ENCODE measurements at regions not wholly inside any gene's neighbourhood (a gene's known extent, or its start where the extent isn't known, plus 50 kb on each side); places are given as distances from the start of the nearest gene placed in this dataset.

DNA sequence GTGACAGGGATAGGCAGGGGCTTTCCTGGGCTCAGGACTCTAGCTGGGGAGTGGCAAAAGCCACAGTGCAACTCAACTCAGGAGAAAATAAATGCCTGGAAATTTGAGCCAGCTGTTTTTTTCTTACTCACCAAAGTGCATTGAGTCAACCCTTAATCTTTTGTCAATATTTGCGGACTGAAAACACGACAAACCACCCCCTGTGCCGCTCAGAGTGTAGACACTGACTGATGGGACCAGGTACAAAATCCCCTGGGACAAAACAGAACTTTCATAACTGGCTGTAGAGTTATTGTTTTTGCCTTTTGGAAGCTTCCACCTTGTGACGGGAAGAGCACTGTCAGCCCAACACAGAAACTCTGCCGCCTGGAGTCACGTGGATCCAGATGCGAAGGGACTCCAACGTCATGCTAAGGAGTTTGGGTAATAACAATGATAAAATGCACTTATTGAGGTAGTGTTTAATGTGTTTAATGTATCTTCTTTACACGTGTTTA, 164.6 kb downstream of the PLPP3 start (continued):
- TF ChIP-seq ATF7-NPFF (CRISPR knock-in tag; IDR thresholded peaks at IDR 0.05; ENCODE audit: low read depth) (no peak), MIXL1 (CRISPR knock-in tag; IDR thresholded peaks at IDR 0.05) (peak; percentile 91), ZFP37 (CRISPR knock-in tag; IDR thresholded peaks at IDR 0.05; ENCODE audit: borderline replicate concordance) (no peak), NFKBIZ (CRISPR knock-in tag; IDR thresholded peaks at IDR 0.05) (peak; percentile 84), SIN3A (IDR thresholded peaks at IDR 0.05; ENCODE audit: borderline replicate concordance, low read depth, low read length) (0 out of 2 replicates have a peak, but pooled peaks have one; percentile 19), ATF7 (IDR thresholded peaks at IDR 0.05) (no peak), ATF7 (CRISPR knock-in tag; IDR thresholded peaks at IDR 0.05) (no peak), POLR2A (IDR thresholded peaks at IDR 0.05; ENCODE audit: insufficient read depth in 1 of 2, low read depth in 2 of 2, low read length in 2 of 2) (no peak), MZF1 (CRISPR knock-in tag; IDR thresholded peaks at IDR 0.05; ENCODE audit: borderline replicate concordance) (no peak), RARA (CRISPR knock-in tag; IDR thresholded peaks at IDR 0.05) (peak; percentile 93), RXRA (CRISPR knock-in tag; IDR thresholded peaks at IDR 0.05) (peak; percentile 73; the same call in 1 of the 2 replicates), ZNF558 (CRISPR knock-in tag; IDR thresholded peaks at IDR 0.05; ENCODE audit: borderline replicate concordance) (no peak)
- TF ChIP-seq, protein P1, sequence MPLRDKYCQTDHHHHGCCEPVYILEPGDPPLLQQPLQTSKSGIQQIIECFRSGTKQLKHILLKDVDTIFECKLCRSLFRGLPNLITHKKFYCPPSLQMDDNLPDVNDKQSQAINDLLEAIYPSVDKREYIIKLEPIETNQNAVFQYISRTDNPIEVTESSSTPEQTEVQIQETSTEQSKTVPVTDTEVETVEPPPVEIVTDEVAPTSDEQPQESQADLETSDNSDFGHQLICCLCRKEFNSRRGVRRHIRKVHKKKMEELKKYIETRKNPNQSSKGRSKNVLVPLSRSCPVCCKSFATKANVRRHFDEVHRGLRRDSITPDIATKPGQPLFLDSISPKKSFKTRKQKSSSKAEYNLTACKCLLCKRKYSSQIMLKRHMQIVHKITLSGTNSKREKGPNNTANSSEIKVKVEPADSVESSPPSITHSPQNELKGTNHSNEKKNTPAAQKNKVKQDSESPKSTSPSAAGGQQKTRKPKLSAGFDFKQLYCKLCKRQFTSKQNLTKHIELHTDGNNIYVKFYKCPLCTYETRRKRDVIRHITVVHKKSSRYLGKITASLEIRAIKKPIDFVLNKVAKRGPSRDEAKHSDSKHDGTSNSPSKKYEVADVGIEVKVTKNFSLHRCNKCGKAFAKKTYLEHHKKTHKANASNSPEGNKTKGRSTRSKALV (CRISPR knock-in tag; IDR thresholded peaks at IDR 0.05): peak; percentile 66; the same call in 1 of the 2 replicates
- TF ChIP-seq, protein P2, sequence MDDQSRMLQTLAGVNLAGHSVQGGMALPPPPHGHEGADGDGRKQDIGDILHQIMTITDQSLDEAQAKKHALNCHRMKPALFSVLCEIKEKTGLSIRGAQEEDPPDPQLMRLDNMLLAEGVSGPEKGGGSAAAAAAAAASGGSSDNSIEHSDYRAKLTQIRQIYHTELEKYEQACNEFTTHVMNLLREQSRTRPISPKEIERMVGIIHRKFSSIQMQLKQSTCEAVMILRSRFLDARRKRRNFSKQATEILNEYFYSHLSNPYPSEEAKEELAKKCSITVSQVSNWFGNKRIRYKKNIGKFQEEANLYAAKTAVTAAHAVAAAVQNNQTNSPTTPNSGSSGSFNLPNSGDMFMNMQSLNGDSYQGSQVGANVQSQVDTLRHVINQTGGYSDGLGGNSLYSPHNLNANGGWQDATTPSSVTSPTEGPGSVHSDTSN (CRISPR knock-in tag; IDR thresholded peaks at IDR 0.05; ENCODE audit: borderline replicate concordance): no peak
- TF ChIP-seq, protein P3, sequence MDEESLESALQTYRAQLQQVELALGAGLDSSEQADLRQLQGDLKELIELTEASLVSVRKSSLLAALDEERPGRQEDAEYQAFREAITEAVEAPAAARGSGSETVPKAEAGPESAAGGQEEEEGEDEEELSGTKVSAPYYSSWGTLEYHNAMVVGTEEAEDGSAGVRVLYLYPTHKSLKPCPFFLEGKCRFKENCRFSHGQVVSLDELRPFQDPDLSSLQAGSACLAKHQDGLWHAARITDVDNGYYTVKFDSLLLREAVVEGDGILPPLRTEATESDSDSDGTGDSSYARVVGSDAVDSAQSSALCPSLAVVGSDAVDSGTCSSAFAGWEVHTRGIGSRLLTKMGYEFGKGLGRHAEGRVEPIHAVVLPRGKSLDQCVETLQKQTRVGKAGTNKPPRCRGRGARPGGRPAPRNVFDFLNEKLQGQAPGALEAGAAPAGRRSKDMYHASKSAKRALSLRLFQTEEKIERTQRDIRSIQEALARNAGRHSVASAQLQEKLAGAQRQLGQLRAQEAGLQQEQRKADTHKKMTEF (CRISPR knock-in tag; IDR thresholded peaks at IDR 0.05): peak; percentile 93
- TF ChIP-seq, protein P4, sequence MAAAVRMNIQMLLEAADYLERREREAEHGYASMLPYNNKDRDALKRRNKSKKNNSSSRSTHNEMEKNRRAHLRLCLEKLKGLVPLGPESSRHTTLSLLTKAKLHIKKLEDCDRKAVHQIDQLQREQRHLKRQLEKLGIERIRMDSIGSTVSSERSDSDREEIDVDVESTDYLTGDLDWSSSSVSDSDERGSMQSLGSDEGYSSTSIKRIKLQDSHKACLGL (CRISPR knock-in tag; IDR thresholded peaks at IDR 0.05): no peak
- TF ChIP-seq, protein P5, sequence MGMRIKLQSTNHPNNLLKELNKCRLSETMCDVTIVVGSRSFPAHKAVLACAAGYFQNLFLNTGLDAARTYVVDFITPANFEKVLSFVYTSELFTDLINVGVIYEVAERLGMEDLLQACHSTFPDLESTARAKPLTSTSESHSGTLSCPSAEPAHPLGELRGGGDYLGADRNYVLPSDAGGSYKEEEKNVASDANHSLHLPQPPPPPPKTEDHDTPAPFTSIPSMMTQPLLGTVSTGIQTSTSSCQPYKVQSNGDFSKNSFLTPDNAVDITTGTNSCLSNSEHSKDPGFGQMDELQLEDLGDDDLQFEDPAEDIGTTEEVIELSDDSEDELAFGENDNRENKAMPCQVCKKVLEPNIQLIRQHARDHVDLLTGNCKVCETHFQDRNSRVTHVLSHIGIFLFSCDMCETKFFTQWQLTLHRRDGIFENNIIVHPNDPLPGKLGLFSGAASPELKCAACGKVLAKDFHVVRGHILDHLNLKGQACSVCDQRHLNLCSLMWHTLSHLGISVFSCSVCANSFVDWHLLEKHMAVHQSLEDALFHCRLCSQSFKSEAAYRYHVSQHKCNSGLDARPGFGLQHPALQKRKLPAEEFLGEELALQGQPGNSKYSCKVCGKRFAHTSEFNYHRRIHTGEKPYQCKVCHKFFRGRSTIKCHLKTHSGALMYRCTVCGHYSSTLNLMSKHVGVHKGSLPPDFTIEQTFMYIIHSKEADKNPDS (CRISPR knock-in tag; IDR thresholded peaks at IDR 0.05): peak; percentile 84; the same call in 1 of the 2 replicates
- TF ChIP-seq, protein P6, sequence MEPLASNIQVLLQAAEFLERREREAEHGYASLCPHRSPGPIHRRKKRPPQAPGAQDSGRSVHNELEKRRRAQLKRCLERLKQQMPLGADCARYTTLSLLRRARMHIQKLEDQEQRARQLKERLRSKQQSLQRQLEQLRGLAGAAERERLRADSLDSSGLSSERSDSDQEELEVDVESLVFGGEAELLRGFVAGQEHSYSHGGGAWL (CRISPR knock-in tag; IDR thresholded peaks at IDR 0.05): 0 out of 2 replicates have a peak, but pooled peaks have one; percentile 45
- TF ChIP-seq, protein P7, sequence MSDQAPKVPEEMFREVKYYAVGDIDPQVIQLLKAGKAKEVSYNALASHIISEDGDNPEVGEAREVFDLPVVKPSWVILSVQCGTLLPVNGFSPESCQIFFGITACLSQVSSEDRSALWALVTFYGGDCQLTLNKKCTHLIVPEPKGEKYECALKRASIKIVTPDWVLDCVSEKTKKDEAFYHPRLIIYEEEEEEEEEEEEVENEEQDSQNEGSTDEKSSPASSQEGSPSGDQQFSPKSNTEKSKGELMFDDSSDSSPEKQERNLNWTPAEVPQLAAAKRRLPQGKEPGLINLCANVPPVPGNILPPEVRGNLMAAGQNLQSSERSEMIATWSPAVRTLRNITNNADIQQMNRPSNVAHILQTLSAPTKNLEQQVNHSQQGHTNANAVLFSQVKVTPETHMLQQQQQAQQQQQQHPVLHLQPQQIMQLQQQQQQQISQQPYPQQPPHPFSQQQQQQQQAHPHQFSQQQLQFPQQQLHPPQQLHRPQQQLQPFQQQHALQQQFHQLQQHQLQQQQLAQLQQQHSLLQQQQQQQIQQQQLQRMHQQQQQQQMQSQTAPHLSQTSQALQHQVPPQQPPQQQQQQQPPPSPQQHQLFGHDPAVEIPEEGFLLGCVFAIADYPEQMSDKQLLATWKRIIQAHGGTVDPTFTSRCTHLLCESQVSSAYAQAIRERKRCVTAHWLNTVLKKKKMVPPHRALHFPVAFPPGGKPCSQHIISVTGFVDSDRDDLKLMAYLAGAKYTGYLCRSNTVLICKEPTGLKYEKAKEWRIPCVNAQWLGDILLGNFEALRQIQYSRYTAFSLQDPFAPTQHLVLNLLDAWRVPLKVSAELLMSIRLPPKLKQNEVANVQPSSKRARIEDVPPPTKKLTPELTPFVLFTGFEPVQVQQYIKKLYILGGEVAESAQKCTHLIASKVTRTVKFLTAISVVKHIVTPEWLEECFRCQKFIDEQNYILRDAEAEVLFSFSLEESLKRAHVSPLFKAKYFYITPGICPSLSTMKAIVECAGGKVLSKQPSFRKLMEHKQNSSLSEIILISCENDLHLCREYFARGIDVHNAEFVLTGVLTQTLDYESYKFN (CRISPR knock-in tag; conservative IDR thresholded peaks at IDR 0.05): peak; percentile 97
